ENCODE measurements at regions not wholly inside any gene's neighbourhood (a gene's known extent, or its start where the extent isn't known, plus 50 kb on each side); places are given as distances from the start of the nearest gene placed in this dataset.

GRCh38 chr10:118408181-118408580 is 66.1 kb upstream of the FAM204A start:
- DNase-seq, result no peak

- no peak for DNase-seq
Measured at GRCh38 chr10:118407777-118408176, 65.7 kb upstream of the FAM204A start.

GRCh38 chr10:118407026-118407425 is 64.9 kb upstream of the FAM204A start:
- no peak for DNase-seq

GRCh38 chr10:118405928-118406327 is 63.8 kb upstream of the FAM204A start:
- no peak for DNase-seq

GRCh38 chr10:118403967-118404366 is 61.8 kb upstream of the FAM204A start:
- no peak for DNase-seq

- no peak for DNase-seq
Measured at GRCh38 chr10:118401708-118402193, 59.6 kb upstream of the FAM204A start.

GRCh38 chr10:118397391-118397790 is 55.3 kb upstream of the FAM204A start:
- no peak for DNase-seq

GRCh38 chr10:118395947-118396346 is 53.8 kb upstream of the FAM204A start:
- DNase-seq, result no peak

GRCh38 chr10:118394301-118395200 is 52.4 kb upstream of the FAM204A start:
- DNase-seq, result no peak

- DNase-seq, result no peak
Measured at GRCh38 chr10:118392761-118393160, 50.6 kb upstream of the FAM204A start.

Measured in NCI-H2081 (cell line).